ENCODE measurements at regions not wholly inside any gene's neighbourhood (a gene's known extent, or its start where the extent isn't known, plus 50 kb on each side); places are given as distances from the start of the nearest gene placed in this dataset.

GRCh38 chr1:157292302-157292701 is 154.1 kb upstream of the ETV3 start:
- Histone ChIP-seq H3K27ac (ENCODE audit: low read depth, low read length) (no peak overlapping the region), H3K4me3 (ENCODE audit: low read length) (no peak overlapping the region), H3K36me3 (ENCODE audit: control insufficient read depth, insufficient read depth, low read length) (no peaks in the 10 kb centered on the region), H3K4me1 (ENCODE audit: control insufficient read depth, insufficient read depth, low read length) (no peaks in the 10 kb centered on the region), H3K9me3 (ENCODE audit: control insufficient read depth, low read length) (no peaks in the 10 kb centered on the region), H3K9ac (ENCODE audit: extremely low read depth, low read length, poor library complexity, severe bottlenecking) (no peak overlapping the region), H3K27me3 (ENCODE audit: control insufficient read depth, insufficient read depth, low read length, poor library complexity, severe bottlenecking) (no peaks in the 10 kb centered on the region)
- Mint-ChIP-seq H3K4me1 (no peaks in the 10 kb centered on the region), H3K36me3 (ENCODE audit: low read depth) (no peaks in the 10 kb centered on the region), H3K27me3 (ENCODE audit: insufficient read depth) (peaks cover 22% of the 10 kb centered on the region), H3K9me3 (no peaks in the 10 kb centered on the region), H3K4me3 (no peak overlapping the region), H3K27ac (no peak overlapping the region)
- WGBS, 2 experiments (ENCODE audit: insufficient coverage in 1 of 2, insufficient read length in 1 of 2) = 91 to 92% methylated on average over 4 to 6 of the region's 6 CpGs
- TF ChIP-seq, protein P1, sequence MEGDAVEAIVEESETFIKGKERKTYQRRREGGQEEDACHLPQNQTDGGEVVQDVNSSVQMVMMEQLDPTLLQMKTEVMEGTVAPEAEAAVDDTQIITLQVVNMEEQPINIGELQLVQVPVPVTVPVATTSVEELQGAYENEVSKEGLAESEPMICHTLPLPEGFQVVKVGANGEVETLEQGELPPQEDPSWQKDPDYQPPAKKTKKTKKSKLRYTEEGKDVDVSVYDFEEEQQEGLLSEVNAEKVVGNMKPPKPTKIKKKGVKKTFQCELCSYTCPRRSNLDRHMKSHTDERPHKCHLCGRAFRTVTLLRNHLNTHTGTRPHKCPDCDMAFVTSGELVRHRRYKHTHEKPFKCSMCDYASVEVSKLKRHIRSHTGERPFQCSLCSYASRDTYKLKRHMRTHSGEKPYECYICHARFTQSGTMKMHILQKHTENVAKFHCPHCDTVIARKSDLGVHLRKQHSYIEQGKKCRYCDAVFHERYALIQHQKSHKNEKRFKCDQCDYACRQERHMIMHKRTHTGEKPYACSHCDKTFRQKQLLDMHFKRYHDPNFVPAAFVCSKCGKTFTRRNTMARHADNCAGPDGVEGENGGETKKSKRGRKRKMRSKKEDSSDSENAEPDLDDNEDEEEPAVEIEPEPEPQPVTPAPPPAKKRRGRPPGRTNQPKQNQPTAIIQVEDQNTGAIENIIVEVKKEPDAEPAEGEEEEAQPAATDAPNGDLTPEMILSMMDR (conservative IDR thresholded peaks at IDR 0.05) = no peak
- peak; percentile 17 for DNase-seq

DNA sequence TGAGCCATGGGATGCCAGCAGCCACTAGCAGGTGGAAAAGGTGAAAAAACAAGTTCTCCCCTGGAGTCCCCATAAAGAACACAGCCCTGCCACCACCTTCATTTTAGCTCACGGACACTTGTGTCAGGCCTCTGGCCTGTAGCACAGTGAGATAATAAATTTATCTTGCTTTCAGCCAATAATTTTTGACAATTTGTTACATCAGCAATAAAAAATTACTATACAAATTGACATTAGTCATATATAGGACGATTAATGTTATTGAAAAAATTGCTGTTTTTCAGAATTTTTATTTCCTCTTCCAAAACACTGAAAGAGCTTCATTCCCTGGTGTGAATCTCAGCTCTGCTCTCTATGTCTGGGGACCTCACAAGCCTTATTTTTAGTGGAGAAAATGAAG is 152.9 kb upstream of the ETV3 start:
- Histone ChIP-seq H3K36me3 (ENCODE audit: control insufficient read depth, insufficient read depth, low read length) (no peaks in the 10 kb centered on the region), H3K9me3 (ENCODE audit: control insufficient read depth, low read length) (no peaks in the 10 kb centered on the region), H3K4me1 (ENCODE audit: control insufficient read depth, insufficient read depth, low read length) (no peaks in the 10 kb centered on the region), H3K27me3 (ENCODE audit: control insufficient read depth, insufficient read depth, low read length, poor library complexity, severe bottlenecking) (no peaks in the 10 kb centered on the region), H3K9ac (ENCODE audit: extremely low read depth, low read length, poor library complexity, severe bottlenecking) (no peak overlapping the region), H3K4me3 (ENCODE audit: low read length) (no peak overlapping the region), H3K27ac (ENCODE audit: low read depth, low read length) (no peak overlapping the region)
- no peak overlapping the region for H3K27ac Mint-ChIP-seq
- TF ChIP-seq, protein P1 (conservative IDR thresholded peaks at IDR 0.05) = no peak
- no peaks in the 10 kb centered on the region for H3K9me3 Mint-ChIP-seq
- DNase-seq = no peak
- no peaks in the 10 kb centered on the region for H3K36me3 Mint-ChIP-seq (ENCODE audit: low read depth)
- no peaks in the 10 kb centered on the region for H3K4me1 Mint-ChIP-seq
- H3K4me3 Mint-ChIP-seq = no peak overlapping the region
- H3K27me3 Mint-ChIP-seq (ENCODE audit: insufficient read depth) = peaks cover 29% of the 10 kb centered on the region
- 91% methylated on average over 1 of the region's 2 CpGs; no CpG with 5 or more reads in 1 of the 2 experiments for WGBS, 2 experiments (ENCODE audit: insufficient coverage in 1 of 2, insufficient read length in 1 of 2)

DNA sequence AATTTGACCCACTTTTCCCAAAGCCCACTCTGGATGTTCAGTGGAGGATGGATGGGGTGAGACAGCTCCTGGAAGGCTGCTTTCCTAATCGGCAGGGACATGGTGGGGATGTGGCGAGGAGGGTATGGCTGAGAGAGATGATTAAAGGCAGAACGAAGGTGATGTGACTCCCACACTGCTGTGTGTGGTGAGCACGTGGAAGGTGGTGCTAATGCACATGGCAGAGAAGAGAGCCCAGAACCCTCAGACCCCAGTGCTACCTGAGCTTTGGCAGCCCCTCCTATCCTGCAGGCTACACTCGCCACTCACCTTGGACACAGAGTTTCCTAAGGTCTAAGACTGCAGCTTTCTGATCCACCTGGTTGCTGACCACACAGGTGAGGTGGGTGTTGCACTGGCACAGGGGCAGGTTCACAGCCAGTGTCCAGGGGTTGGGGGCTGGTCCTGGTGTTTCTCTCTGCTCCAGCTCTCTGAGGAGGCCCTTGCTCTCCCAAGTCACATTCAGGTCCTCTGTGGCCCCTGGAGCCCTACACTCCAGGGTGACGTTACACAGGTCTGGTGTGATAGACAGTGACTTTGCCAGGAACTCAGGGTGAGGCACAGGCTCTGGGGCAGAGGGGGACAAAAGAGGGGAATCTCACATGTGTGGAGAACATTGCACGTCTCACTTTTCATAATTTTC is 151.4 kb upstream of the ETV3 start:
- H3K4me1 ChIP-seq (ENCODE audit: control insufficient read depth, insufficient read depth, low read length) = no peaks in the 10 kb centered on the region
- no peaks in the 10 kb centered on the region for H3K4me1 Mint-ChIP-seq
- H3K4me3 Mint-ChIP-seq = no peak overlapping the region
- TF ChIP-seq, protein P1 (conservative IDR thresholded peaks at IDR 0.05) = no peak
- no peak overlapping the region for H3K27ac Mint-ChIP-seq
- no peaks in the 10 kb centered on the region for H3K36me3 ChIP-seq (ENCODE audit: control insufficient read depth, insufficient read depth, low read length)
- no peaks in the 10 kb centered on the region for H3K9me3 ChIP-seq (ENCODE audit: control insufficient read depth, low read length)
- H3K27me3 Mint-ChIP-seq (ENCODE audit: insufficient read depth) = peaks cover 29% of the 10 kb centered on the region
- 82 to 86% methylated on average over 6 to 7 of the region's 7 CpGs for WGBS, 2 experiments (ENCODE audit: insufficient coverage in 1 of 2, insufficient read length in 1 of 2)
- H3K36me3 Mint-ChIP-seq (ENCODE audit: low read depth) = no peaks in the 10 kb centered on the region
- DNase-seq = peak; percentile 35
- no peaks in the 10 kb centered on the region for H3K9me3 Mint-ChIP-seq
- H3K27ac ChIP-seq (ENCODE audit: low read depth, low read length) = no peak overlapping the region
- H3K9ac ChIP-seq (ENCODE audit: extremely low read depth, low read length, poor library complexity, severe bottlenecking) = no peak overlapping the region
- H3K27me3 ChIP-seq (ENCODE audit: control insufficient read depth, insufficient read depth, low read length, poor library complexity, severe bottlenecking) = no peaks in the 10 kb centered on the region
- H3K4me3 ChIP-seq (ENCODE audit: low read length) = no peak overlapping the region

Data from endodermal cell (in vitro differentiated cells).